ENCODE measurements at regions not wholly inside any gene's neighbourhood (a gene's known extent, or its start where the extent isn't known, plus 50 kb on each side); places are given as distances from the start of the nearest gene placed in this dataset.
"Not testable (repeated sequence)": the region's sequence is repeated elsewhere in the genome, so short reads cannot be mapped to it uniquely, and the experiment has no call there.

DNA sequence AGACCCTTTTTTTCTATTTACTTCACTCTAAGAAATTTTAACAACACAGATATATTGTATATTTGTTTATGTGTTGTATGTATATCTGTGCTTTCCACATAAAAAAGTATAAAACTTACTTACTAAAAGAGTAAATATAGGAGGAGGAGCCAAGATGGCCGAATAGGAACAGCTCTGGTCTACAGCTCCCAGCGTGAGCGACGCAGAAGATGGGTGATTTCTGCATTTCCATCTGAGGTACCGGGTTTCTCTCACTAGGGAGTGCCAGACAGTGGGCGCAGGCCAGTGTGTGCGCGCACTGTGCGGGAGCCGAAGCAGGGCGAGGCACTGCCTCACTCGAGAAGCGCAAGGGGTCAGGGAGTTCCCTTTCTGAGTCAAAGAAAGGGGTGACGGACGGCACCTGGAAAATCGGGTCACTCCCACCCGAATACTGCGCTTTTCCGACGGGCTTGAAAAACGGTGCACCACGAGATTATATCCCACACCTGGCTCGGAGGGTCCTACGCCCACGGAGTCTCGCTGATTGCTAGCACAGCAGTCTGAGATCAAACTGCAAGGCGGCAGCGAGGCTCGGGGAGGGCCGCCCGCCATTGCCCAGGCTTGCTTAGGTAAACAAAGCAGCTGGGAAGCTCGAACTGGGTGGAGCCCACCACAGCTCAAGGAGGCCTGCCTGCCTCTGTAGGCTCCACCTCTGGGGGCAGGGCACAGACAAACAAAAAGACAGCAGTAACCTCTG lies 156.5 kb downstream of the EXOC5 start:
- TF ChIP-seq, protein P1, sequence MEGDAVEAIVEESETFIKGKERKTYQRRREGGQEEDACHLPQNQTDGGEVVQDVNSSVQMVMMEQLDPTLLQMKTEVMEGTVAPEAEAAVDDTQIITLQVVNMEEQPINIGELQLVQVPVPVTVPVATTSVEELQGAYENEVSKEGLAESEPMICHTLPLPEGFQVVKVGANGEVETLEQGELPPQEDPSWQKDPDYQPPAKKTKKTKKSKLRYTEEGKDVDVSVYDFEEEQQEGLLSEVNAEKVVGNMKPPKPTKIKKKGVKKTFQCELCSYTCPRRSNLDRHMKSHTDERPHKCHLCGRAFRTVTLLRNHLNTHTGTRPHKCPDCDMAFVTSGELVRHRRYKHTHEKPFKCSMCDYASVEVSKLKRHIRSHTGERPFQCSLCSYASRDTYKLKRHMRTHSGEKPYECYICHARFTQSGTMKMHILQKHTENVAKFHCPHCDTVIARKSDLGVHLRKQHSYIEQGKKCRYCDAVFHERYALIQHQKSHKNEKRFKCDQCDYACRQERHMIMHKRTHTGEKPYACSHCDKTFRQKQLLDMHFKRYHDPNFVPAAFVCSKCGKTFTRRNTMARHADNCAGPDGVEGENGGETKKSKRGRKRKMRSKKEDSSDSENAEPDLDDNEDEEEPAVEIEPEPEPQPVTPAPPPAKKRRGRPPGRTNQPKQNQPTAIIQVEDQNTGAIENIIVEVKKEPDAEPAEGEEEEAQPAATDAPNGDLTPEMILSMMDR (IDR thresholded peaks at IDR 0.05), result not testable (repeated sequence)
- not testable (repeated sequence) for TF ChIP-seq TCF7L2 (IDR thresholded peaks at IDR 0.05; ENCODE audit: low read depth, low read length); POLR2AphosphoS5 (IDR thresholded peaks at IDR 0.05; ENCODE audit: low read depth, low read length); SIN3A (IDR thresholded peaks at IDR 0.05; ENCODE audit: borderline replicate concordance, insufficient read depth, low read depth, low read length)
- TF ChIP-seq, protein P2, sequence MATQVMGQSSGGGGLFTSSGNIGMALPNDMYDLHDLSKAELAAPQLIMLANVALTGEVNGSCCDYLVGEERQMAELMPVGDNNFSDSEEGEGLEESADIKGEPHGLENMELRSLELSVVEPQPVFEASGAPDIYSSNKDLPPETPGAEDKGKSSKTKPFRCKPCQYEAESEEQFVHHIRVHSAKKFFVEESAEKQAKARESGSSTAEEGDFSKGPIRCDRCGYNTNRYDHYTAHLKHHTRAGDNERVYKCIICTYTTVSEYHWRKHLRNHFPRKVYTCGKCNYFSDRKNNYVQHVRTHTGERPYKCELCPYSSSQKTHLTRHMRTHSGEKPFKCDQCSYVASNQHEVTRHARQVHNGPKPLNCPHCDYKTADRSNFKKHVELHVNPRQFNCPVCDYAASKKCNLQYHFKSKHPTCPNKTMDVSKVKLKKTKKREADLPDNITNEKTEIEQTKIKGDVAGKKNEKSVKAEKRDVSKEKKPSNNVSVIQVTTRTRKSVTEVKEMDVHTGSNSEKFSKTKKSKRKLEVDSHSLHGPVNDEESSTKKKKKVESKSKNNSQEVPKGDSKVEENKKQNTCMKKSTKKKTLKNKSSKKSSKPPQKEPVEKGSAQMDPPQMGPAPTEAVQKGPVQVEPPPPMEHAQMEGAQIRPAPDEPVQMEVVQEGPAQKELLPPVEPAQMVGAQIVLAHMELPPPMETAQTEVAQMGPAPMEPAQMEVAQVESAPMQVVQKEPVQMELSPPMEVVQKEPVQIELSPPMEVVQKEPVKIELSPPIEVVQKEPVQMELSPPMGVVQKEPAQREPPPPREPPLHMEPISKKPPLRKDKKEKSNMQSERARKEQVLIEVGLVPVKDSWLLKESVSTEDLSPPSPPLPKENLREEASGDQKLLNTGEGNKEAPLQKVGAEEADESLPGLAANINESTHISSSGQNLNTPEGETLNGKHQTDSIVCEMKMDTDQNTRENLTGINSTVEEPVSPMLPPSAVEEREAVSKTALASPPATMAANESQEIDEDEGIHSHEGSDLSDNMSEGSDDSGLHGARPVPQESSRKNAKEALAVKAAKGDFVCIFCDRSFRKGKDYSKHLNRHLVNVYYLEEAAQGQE (IDR thresholded peaks at IDR 0.05; ENCODE audit: insufficient read depth in 1 of 2, low read depth in 2 of 2, low read length in 1 of 2), result not testable (repeated sequence)
